Upper lobe of right lung (tissue), 1 donor: ENCODE measurements at regions not wholly inside any gene's neighbourhood (a gene's known extent, or its start where the extent isn't known, plus 50 kb on each side); places are given as distances from the start of the nearest gene placed in this dataset.

ENCODE experiments used
- ATAC-seq: fragments of 200-7000 bp; cut with Tn5 transposase; one replicate; pipeline ENCODE4 v1.9.1; 2020; ENCODE audit warnings: mild to moderate bottlenecking, moderate library complexity
- DNase-seq: peaks from one replicate; pipeline ENCODE4 v3.0.0-alpha.2; 2020
- H3K27ac ChIP-seq: fragments of 200-600 bp; one replicate; pipeline ENCODE4 v1.8.0; 2022
- H3K27me3 ChIP-seq: fragments of 200-600 bp; one replicate; pipeline ENCODE4 v1.8.0; 2022; ENCODE audit warnings: mild to moderate bottlenecking
- H3K36me3 ChIP-seq: fragments of 200-600 bp; one replicate; pipeline ENCODE4 v1.8.0; 2022
- H3K4me1 ChIP-seq: fragments of 200-600 bp; one replicate; pipeline ENCODE4 v1.8.0; 2022
- H3K4me3 ChIP-seq: fragments of 200-600 bp; one replicate; pipeline ENCODE4 v1.8.0; 2022; ENCODE audit warnings: mild to moderate bottlenecking
- H3K9me3 ChIP-seq: fragments of 200-600 bp; one replicate; pipeline ENCODE4 v1.8.0; 2022
- intact Hi-C: fragments of 100-400 bp; cut with DNase I; formaldehyde crosslinking; loops from one replicate; pipeline ENCODE4 v1.11.0; 2022
- TF ChIP-seq, protein P1 (sequence below): fragments of 200-600 bp; IDR thresholded peaks from one replicate; pipeline ENCODE4 v1.8.0; 2022; ENCODE audit warnings: antibody characterized with exemption
- donor health status: DM: no; HTN: yes; CAD: no; lungs with severe emphysema.

GRCh38 chr17:77676237-77676661 lies 282.3 kb upstream of the TNRC6C start:
- DNase-seq (no peak), ATAC-seq (no peak)
- Histone ChIP-seq H3K27ac (no peak overlapping the region), H3K4me1 (no peaks in the 10 kb centered on the region), H3K36me3 (no peaks in the 10 kb centered on the region), H3K4me3 (no peak overlapping the region), H3K9me3 (no peaks in the 10 kb centered on the region), H3K27me3 (peaks cover 8% of the 10 kb centered on the region)
- intact Hi-C loops = no loop called here
- TF ChIP-seq, protein P1, sequence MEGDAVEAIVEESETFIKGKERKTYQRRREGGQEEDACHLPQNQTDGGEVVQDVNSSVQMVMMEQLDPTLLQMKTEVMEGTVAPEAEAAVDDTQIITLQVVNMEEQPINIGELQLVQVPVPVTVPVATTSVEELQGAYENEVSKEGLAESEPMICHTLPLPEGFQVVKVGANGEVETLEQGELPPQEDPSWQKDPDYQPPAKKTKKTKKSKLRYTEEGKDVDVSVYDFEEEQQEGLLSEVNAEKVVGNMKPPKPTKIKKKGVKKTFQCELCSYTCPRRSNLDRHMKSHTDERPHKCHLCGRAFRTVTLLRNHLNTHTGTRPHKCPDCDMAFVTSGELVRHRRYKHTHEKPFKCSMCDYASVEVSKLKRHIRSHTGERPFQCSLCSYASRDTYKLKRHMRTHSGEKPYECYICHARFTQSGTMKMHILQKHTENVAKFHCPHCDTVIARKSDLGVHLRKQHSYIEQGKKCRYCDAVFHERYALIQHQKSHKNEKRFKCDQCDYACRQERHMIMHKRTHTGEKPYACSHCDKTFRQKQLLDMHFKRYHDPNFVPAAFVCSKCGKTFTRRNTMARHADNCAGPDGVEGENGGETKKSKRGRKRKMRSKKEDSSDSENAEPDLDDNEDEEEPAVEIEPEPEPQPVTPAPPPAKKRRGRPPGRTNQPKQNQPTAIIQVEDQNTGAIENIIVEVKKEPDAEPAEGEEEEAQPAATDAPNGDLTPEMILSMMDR = no peak

DNA sequence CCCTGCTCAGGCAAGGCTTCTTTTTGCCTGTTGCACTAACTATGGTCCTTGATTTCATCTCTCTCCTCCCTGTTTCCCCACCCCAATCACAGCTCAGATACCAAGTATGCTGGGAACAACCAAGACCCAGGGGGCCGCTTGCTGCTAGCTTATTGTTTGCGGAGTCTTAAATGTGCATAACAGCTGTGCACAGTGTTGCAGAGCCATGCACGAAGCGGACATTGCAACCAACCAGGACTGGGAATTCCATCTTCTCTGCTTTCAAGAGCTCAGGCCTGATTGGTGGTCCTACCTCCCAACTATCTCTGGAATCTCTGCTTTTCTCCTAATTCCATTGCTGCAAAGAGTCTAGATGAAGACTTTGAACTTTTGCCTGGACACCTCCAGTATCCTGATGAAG lies 281.3 kb upstream of the TNRC6C start:
- no peak overlapping the region for H3K4me3 ChIP-seq
- H3K27me3 ChIP-seq = peaks cover 8% of the 10 kb centered on the region
- no peaks in the 10 kb centered on the region for H3K4me1 ChIP-seq
- intact Hi-C loops = no loop called here
- ATAC-seq (no peak), DNase-seq (no peak)
- H3K27ac ChIP-seq = no peak overlapping the region
- no peaks in the 10 kb centered on the region for H3K9me3 ChIP-seq
- H3K36me3 ChIP-seq = no peaks in the 10 kb centered on the region
- TF ChIP-seq, protein P1 = no peak

DNA sequence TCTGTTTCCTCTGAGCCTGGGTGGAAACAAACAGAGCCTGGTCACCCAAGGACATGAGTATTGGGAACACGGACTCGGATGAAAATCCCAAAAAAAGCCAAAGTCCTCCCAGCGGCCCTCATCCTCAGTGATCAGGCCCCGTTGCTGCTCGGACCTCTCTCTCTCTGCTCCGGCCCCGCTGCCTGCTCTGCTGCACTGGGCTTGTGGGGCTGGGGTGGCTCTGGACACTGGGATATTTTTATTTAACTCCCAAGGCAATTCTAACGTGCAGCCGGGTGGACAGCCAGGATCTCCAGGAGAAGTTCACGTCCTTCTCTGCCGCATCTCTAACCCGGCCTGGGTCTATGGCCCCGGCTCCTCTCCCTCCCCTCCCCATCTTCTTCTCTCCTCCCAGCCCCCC lies 280.9 kb upstream of the TNRC6C start:
- Histone ChIP-seq H3K4me3 (no peak overlapping the region), H3K27me3 (peaks cover 8% of the 10 kb centered on the region), H3K4me1 (no peaks in the 10 kb centered on the region), H3K27ac (no peak overlapping the region), H3K9me3 (no peaks in the 10 kb centered on the region), H3K36me3 (no peaks in the 10 kb centered on the region)
- TF ChIP-seq, protein P1 = no peak
- no peak for DNase-seq
- ATAC-seq = no peak
- intact Hi-C loops = no loop called here

GRCh38 chr17:77679589-77679988 lies 278.9 kb upstream of the TNRC6C start:
- H3K4me3 ChIP-seq = no peak overlapping the region
- no peak overlapping the region for H3K27ac ChIP-seq
- no peaks in the 10 kb centered on the region for H3K36me3 ChIP-seq
- peaks cover 8% of the 10 kb centered on the region for H3K27me3 ChIP-seq
- DNase-seq (peak; percentile 51), ATAC-seq (no peak)
- TF ChIP-seq, protein P1 = no peak
- intact Hi-C loops = no loop called here
- H3K4me1 ChIP-seq = no peaks in the 10 kb centered on the region
- no peaks in the 10 kb centered on the region for H3K9me3 ChIP-seq

DNA sequence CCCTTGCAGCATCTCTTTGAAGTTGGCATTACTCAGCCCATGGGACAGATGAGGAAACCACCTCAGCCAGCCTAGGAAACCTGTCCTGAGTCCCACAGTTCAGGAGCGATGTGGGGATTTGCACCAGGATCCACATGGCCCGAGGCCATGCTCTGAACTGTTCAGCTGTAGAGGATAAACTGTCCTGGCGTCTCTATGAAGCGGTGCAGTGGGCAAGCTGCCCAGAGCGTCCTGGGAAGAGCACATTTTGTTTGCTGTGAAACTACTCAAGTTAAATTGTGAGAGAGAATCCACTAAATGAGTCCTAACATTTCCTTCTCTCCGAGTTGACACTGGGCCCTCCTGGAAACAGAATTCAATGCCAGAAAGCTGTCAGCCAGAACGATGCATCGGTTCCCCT lies 276.6 kb upstream of the TNRC6C start:
- intact Hi-C loops = no loop called here
- Histone ChIP-seq H3K9me3 (no peaks in the 10 kb centered on the region), H3K36me3 (no peaks in the 10 kb centered on the region), H3K4me1 (no peaks in the 10 kb centered on the region), H3K27me3 (peaks cover 8% of the 10 kb centered on the region), H3K4me3 (no peak overlapping the region), H3K27ac (no peak overlapping the region)
- ATAC-seq (no peak), DNase-seq (peak; percentile 20)
- TF ChIP-seq, protein P1 = no peak
